ENCODE measurements at regions not wholly inside any gene's neighbourhood (a gene's known extent, or its start where the extent isn't known, plus 50 kb on each side); places are given as distances from the start of the nearest gene placed in this dataset.

DNA sequence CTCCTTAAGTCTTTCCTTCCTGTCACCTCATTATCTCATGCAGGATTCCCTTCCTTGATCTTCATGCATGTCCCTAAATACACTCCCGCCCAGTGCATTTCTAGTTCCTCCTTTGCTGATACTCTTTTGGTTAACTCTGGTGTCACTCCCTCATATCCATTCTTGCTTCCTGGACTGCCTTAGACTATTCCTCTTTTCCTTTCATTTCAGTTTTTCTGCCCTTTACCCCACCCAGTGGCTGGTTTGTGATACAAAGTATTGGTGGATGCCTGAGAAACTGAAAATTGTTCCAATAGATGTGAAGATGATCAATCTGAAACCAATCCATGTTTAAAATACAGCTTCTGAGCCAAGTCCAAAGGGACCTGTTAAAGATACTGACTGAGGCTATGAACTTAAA lies 553.8 kb upstream of the CAMK1G start:
- H3K79me2 ChIP-seq (ENCODE audit: insufficient read depth, low read length), result no peaks in the 10 kb centered on the region
- no peaks in the 10 kb centered on the region for H4K20me1 ChIP-seq (ENCODE audit: insufficient read depth, low read length, poor library complexity, severe bottlenecking)
- H2AFZ ChIP-seq (ENCODE audit: low read length), result no peak overlapping the region
- H3K36me3 ChIP-seq (ENCODE audit: insufficient read depth, low read length), result no peaks in the 10 kb centered on the region
- TF ChIP-seq EZH2phosphoT487 (IDR thresholded peaks at IDR 0.05; ENCODE audit: borderline replicate concordance) (no peak), CTCF (conservative IDR thresholded peaks at IDR 0.05; ENCODE audit: low read length) (no peak)
- H3K9ac ChIP-seq (ENCODE audit: low read depth, low read length, poor library complexity, severe bottlenecking), result no peak overlapping the region
- H3K4me1 ChIP-seq (ENCODE audit: insufficient read depth, low read length, poor library complexity, severe bottlenecking), result no peaks in the 10 kb centered on the region
- no peaks in the 10 kb centered on the region for H3K27me3 ChIP-seq (ENCODE audit: insufficient read depth, low read length, poor library complexity, severe bottlenecking)
- H3K4me3 ChIP-seq (ENCODE audit: low read length, poor library complexity, severe bottlenecking), result no peak overlapping the region
- no peak overlapping the region for H3K4me2 ChIP-seq (ENCODE audit: low read depth, low read length, poor library complexity, severe bottlenecking)
- H3F3A ChIP-seq (ENCODE audit: low read depth), result no peaks in the 10 kb centered on the region
- no peaks in the 10 kb centered on the region for H3K9me2 ChIP-seq (replicated peaks; ENCODE audit: low read depth, low read length)
- no peaks in the 10 kb centered on the region for H3K9me3 ChIP-seq (ENCODE audit: insufficient read depth, low read depth, low read length)

DNA sequence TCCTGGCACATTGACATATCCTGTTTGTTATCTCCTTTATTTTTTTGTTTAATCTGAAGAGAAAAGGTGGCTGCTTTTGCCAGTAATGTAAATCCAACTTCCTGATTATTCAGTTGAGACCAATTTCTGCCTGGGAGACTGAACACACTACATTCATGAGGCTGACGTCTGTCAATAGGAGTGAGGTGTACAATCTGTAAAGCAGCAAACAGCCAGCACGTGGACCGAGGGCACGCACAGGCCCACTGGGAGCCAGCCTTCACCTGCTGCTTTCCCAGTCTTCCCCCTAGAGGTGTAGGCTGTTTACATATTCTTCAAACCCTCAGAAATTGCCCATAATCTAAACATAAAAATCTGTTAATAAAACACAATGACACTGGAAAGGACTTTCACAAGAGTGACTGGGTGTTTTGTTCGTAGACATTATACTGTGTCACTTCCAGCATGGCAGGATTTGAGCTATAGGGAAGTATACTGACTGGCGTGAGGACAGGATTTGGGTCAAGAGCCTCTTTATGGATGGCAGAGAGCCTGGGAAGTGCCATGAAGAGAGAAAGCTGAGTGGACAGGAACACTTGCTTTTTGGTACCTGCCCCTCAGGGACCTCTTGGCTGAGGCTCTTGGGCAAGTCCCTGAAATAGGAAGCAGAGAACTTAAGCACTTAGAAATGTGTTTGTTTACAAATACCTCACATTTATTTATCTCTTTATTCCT lies 552.9 kb upstream of the CAMK1G start:
- no peak overlapping the region for H3K9ac ChIP-seq (ENCODE audit: low read depth, low read length, poor library complexity, severe bottlenecking)
- no peaks in the 10 kb centered on the region for H3K27me3 ChIP-seq (ENCODE audit: insufficient read depth, low read length, poor library complexity, severe bottlenecking)
- no peaks in the 10 kb centered on the region for H3K79me2 ChIP-seq (ENCODE audit: insufficient read depth, low read length)
- no peaks in the 10 kb centered on the region for H3K9me3 ChIP-seq (ENCODE audit: insufficient read depth, low read depth, low read length)
- H2AFZ ChIP-seq (ENCODE audit: low read length), result no peak overlapping the region
- no peaks in the 10 kb centered on the region for H3K9me2 ChIP-seq (replicated peaks; ENCODE audit: low read depth, low read length)
- H3K4me2 ChIP-seq (ENCODE audit: low read depth, low read length, poor library complexity, severe bottlenecking), result no peak overlapping the region
- H3K36me3 ChIP-seq (ENCODE audit: insufficient read depth, low read length), result no peaks in the 10 kb centered on the region
- H3K4me1 ChIP-seq (ENCODE audit: insufficient read depth, low read length, poor library complexity, severe bottlenecking), result no peaks in the 10 kb centered on the region
- no peak for TF ChIP-seq CTCF (conservative IDR thresholded peaks at IDR 0.05; ENCODE audit: low read length)
- TF ChIP-seq EZH2phosphoT487 (IDR thresholded peaks at IDR 0.05; ENCODE audit: borderline replicate concordance), result no peak
- H4K20me1 ChIP-seq (ENCODE audit: insufficient read depth, low read length, poor library complexity, severe bottlenecking), result no peaks in the 10 kb centered on the region
- no peak overlapping the region for H3K4me3 ChIP-seq (ENCODE audit: low read length, poor library complexity, severe bottlenecking)
- no peaks in the 10 kb centered on the region for H3F3A ChIP-seq (ENCODE audit: low read depth)

DNA sequence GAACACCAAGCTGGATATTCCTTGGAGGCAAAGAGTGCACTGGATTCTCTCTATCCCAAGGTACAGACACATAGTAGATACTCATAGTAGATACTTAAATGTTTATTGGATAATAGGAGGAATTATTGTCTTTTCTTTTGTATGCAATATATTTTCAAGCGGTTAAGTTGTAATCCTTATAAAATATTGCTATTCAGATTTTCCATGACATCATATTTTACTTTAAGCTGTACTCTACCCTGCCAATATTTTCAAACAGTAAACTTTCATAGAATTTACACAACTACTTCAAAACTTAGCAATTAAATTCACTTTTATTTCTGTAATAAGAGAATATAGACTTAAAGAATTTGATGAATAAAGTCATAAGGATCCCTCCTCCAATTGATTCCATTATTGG lies 546.5 kb upstream of the CAMK1G start:
- Histone ChIP-seq H3K9me2 (replicated peaks; ENCODE audit: low read depth, low read length) (no peaks in the 10 kb centered on the region), H3K9me3 (ENCODE audit: insufficient read depth, low read depth, low read length) (no peaks in the 10 kb centered on the region), H4K20me1 (ENCODE audit: insufficient read depth, low read length, poor library complexity, severe bottlenecking) (no peaks in the 10 kb centered on the region), H3K9ac (ENCODE audit: low read depth, low read length, poor library complexity, severe bottlenecking) (no peak overlapping the region), H3F3A (ENCODE audit: low read depth) (no peaks in the 10 kb centered on the region), H3K27me3 (ENCODE audit: insufficient read depth, low read length, poor library complexity, severe bottlenecking) (no peaks in the 10 kb centered on the region), H2AFZ (ENCODE audit: low read length) (no peak overlapping the region), H3K4me2 (ENCODE audit: low read depth, low read length, poor library complexity, severe bottlenecking) (no peak overlapping the region), H3K36me3 (ENCODE audit: insufficient read depth, low read length) (no peaks in the 10 kb centered on the region), H3K4me3 (ENCODE audit: low read length, poor library complexity, severe bottlenecking) (no peak overlapping the region), H3K4me1 (ENCODE audit: insufficient read depth, low read length, poor library complexity, severe bottlenecking) (no peaks in the 10 kb centered on the region), H3K79me2 (ENCODE audit: insufficient read depth, low read length) (no peaks in the 10 kb centered on the region)
- TF ChIP-seq EZH2phosphoT487 (IDR thresholded peaks at IDR 0.05; ENCODE audit: borderline replicate concordance), result no peak
- TF ChIP-seq CTCF (conservative IDR thresholded peaks at IDR 0.05; ENCODE audit: low read length), result no peak

Data from Loucy (cell line).